IMR-90 (cell line): ENCODE measurements at regions not wholly inside any gene's neighbourhood (a gene's known extent, or its start where the extent isn't known, plus 50 kb on each side); places are given as distances from the start of the nearest gene placed in this dataset.
A peak's percentile ranks its signal among the peaks of the same experiment; 100 is the strongest.

Experiments
- ATAC-seq: fragments of 200-7000 bp; cut with Tn5 transposase; 2 replicates; pipeline ENCODE4 v1.9.1; 2020; ENCODE audit warnings: low read depth, mild to moderate bottlenecking, moderate library complexity
- BruUV-seq: library from RNA; stranded (reverse); fragments of 400-500 nt; replicated peaks from 2 replicates; lab custom pipeline; 2021; lab: Mats Ljungman, UMichigan
- CTCF ChIA-PET: fragments of 300-600 bp; formaldehyde crosslinking; extraction: SDS; loops from one replicate; lab custom pipeline; 2021; ENCODE audit warnings: antibody characterized with exemption; lab: Yijun Ruan, JAX
- POLR2A ChIA-PET: fragments of 300-600 bp; sonication (Branson Sonifier 250); formaldehyde crosslinking; loops from one replicate; lab custom pipeline; 2022; ENCODE audit warnings: antibody characterized with exemption; ENCODE audit not compliant: unreplicated experiment; lab: Charles Lee
- DNase-seq: peaks from one replicate; pipeline ENCODE4 v3.0.0; 2013
- H2AFZ ChIP-seq: replicated peaks from 2 replicates; pipeline ENCODE3; 2013; ENCODE audit warnings: low read length, mild to moderate bottlenecking; ENCODE audit not compliant: poor library complexity
- H2AK5ac ChIP-seq: 2 replicates; pipeline ENCODE4 v1.6.1; 2013; ENCODE audit warnings: low read depth, low read length, inconsistent platforms
- H2AK9ac ChIP-seq: replicated peaks from 2 replicates; pipeline ENCODE3; 2013; ENCODE audit warnings: mild to moderate bottlenecking, low read depth, low read length, moderate library complexity; ENCODE audit not compliant: poor library complexity
- H2BK120ac ChIP-seq: 2 replicates; pipeline ENCODE4 v1.6.1; 2013; ENCODE audit warnings: low read depth, low read length, inconsistent platforms
- H2BK15ac ChIP-seq: 3 replicates; pipeline ENCODE4 v1.6.1; 2013; ENCODE audit warnings: low read depth, low read length, inconsistent platforms
- H2BK20ac ChIP-seq: 2 replicates; pipeline ENCODE4 v1.6.1; 2013; ENCODE audit warnings: low read depth, mild to moderate bottlenecking, inconsistent platforms, low read length, moderate library complexity
- H2BK5ac ChIP-seq: 2 replicates; pipeline ENCODE4 v1.6.1; 2013; ENCODE audit warnings: mild to moderate bottlenecking, low read depth, low read length, inconsistent platforms; ENCODE audit not compliant: poor library complexity, severe bottlenecking
- H3K14ac ChIP-seq: replicated peaks from 2 replicates; pipeline ENCODE4 v1.6.1; 2013; ENCODE audit warnings: low read depth, low read length, inconsistent platforms
- H3K18ac ChIP-seq: 2 replicates; pipeline ENCODE4 v1.6.1; 2013; ENCODE audit warnings: low read depth, low read length, control low read depth
- H3K23ac ChIP-seq: 2 replicates; pipeline ENCODE4 v1.6.1; 2013; ENCODE audit warnings: low read depth, low read length, inconsistent platforms
- H3K27ac ChIP-seq: 2 replicates; pipeline ENCODE4 v1.5.1; 2013; ENCODE audit warnings: mild to moderate bottlenecking, control low read depth, low read length; ENCODE audit not compliant: insufficient read depth
- H3K27me3 ChIP-seq: 2 replicates; pipeline ENCODE4 v1.6.1; 2013; ENCODE audit warnings: low read length; ENCODE audit not compliant: control insufficient read depth, insufficient read depth
- H3K36me3 ChIP-seq: 2 replicates; pipeline ENCODE4 v1.6.1; 2013; ENCODE audit warnings: low read length, mixed read lengths; ENCODE audit not compliant: control insufficient read depth, insufficient read depth
- H3K4ac ChIP-seq: 2 replicates; pipeline ENCODE4 v1.6.1; 2013; ENCODE audit warnings: low read depth, low read length, inconsistent platforms
- H3K4me1 ChIP-seq: 2 replicates; pipeline ENCODE4 v1.6.1; 2013; ENCODE audit warnings: low read length, mixed read lengths; ENCODE audit not compliant: control insufficient read depth, insufficient read depth
- H3K4me2 ChIP-seq: 2 replicates; pipeline ENCODE4 v1.6.1; 2013; ENCODE audit warnings: low read depth, mild to moderate bottlenecking, control low read depth, low read length, moderate library complexity
- H3K4me3 ChIP-seq: 2 replicates; pipeline ENCODE4 v1.5.1; 2013; ENCODE audit warnings: low read depth, mild to moderate bottlenecking, control low read depth, low read length, moderate library complexity; ENCODE audit not compliant: insufficient read depth
- H3K56ac ChIP-seq: 2 replicates; pipeline ENCODE4 v1.6.1; 2013; ENCODE audit warnings: low read length, inconsistent platforms; ENCODE audit not compliant: insufficient read depth; ENCODE audit errors: extremely low read depth
- H3K79me1 ChIP-seq, 2 experiments: 2 replicates each; pipeline ENCODE4 v1.6.1; 2013; ENCODE audit warnings: low read length in 2 of 2, inconsistent platforms in 1 of 2, low read depth in 1 of 2
- H3K9ac ChIP-seq: 2 replicates; pipeline ENCODE4 v1.6.1; 2013; ENCODE audit warnings: low read depth, low read length, control low read depth
- H3K9me1 ChIP-seq: 2 replicates; pipeline ENCODE4 v1.6.1; 2013; ENCODE audit warnings: low read length, inconsistent platforms; ENCODE audit not compliant: insufficient read depth
- H3K9me3 ChIP-seq: 2 replicates; pipeline ENCODE4 v1.6.1; 2013; ENCODE audit warnings: low read length; ENCODE audit not compliant: control insufficient read depth, insufficient read depth
- H4K20me1 ChIP-seq: 2 replicates; pipeline ENCODE4 v1.6.1; 2013; ENCODE audit warnings: low read length, inconsistent platforms; ENCODE audit not compliant: insufficient read depth
- H4K5ac ChIP-seq: 2 replicates; pipeline ENCODE4 v1.6.1; 2013; ENCODE audit warnings: mild to moderate bottlenecking, low read depth, low read length, control low read depth
- H4K8ac ChIP-seq, 2 experiments: 2 replicates each; pipeline ENCODE4 v1.6.1; 2013; ENCODE audit warnings: low read depth in 2 of 2, low read length in 2 of 2, control low read depth in 1 of 2, inconsistent platforms in 1 of 2
- H4K91ac ChIP-seq: 2 replicates; pipeline ENCODE4 v1.6.1; 2013; ENCODE audit warnings: low read depth, low read length, inconsistent platforms; ENCODE audit not compliant: insufficient read depth
- BHLHE40 ChIP-seq: fragments of 150-350 bp; IDR thresholded peaks from 2 replicates; pipeline ENCODE4 v1.6.1; 2016; ENCODE audit warnings: mild to moderate bottlenecking, low read depth, low read length
- MAFK ChIP-seq: IDR thresholded peaks from 2 replicates; pipeline ENCODE4 v1.6.1; 2012; ENCODE audit warnings: low read depth, low read length, improper control_type of control experiment
- NFE2L2 ChIP-seq: fragments of 150-350 bp; IDR thresholded peaks from 2 replicates; pipeline ENCODE4 v1.6.1; 2016; ENCODE audit warnings: low read depth, mild to moderate bottlenecking, low read length
- POLR2A ChIP-seq: IDR thresholded peaks from 2 replicates; pipeline ENCODE4 v1.6.1; 2012; ENCODE audit warnings: mild to moderate bottlenecking, low read depth, low read length
- RFX5 ChIP-seq: IDR thresholded peaks from 2 replicates; pipeline ENCODE4 v1.8.0; 2012; ENCODE audit warnings: low read depth, mild to moderate bottlenecking, low read length, moderate library complexity
- SMC3 ChIP-seq: fragments of 150-350 bp; IDR thresholded peaks from 2 replicates; pipeline ENCODE4 v1.6.1; 2016; ENCODE audit warnings: low read depth, mild to moderate bottlenecking, antibody characterized with exemption, low read length, moderate library complexity
- WGBS, 2 experiments: methylation state at CpG; one replicate each; pipeline versions ENCODE4 v1.1.5 to v1.1.7; 2013; ENCODE audit warnings: missing lambda C conversion rate in 2 of 2; ENCODE audit not compliant: insufficient read length in 1 of 2; ENCODE audit errors: extremely low coverage in 2 of 2; 5-methylcytosine and 5-hydroxymethylcytosine counted together
- dilution Hi-C: fragments of 300-500 bp; cut with HindIII; formaldehyde crosslinking; loops from one replicate; pipeline ENCODE4 v1.14.3; 2018; ENCODE audit warnings: low sequenced_read_pairs; ENCODE audit not compliant: unreplicated experiment
- in situ Hi-C: fragments of 300-500 bp; cut with MboI; formaldehyde crosslinking; loops from 3 replicates; pipeline ENCODE4 v1.14.3; 2019; ENCODE audit warnings: low sequenced_read_pairs, inconsistent platforms, mixed read lengths
- intact Hi-C: fragments of 100-400 bp; cut with micrococcal nuclease; formaldehyde crosslinking; loops from 2 replicates; pipeline ENCODE4 v1.10.0; 2022
- TF ChIP-seq, protein P1 (sequence below): fragments of 150-350 bp; IDR thresholded peaks from 2 replicates; pipeline ENCODE4 v1.6.1; 2017; ENCODE audit warnings: mild to moderate bottlenecking, antibody characterized with exemption, low read length, low read depth
- TF ChIP-seq, protein P2 (sequence below): fragments of 150-350 bp; IDR thresholded peaks from 2 replicates; pipeline ENCODE4 v1.6.1; 2016; ENCODE audit warnings: low read depth, mild to moderate bottlenecking, low read length, moderate library complexity, borderline replicate concordance

DNA sequence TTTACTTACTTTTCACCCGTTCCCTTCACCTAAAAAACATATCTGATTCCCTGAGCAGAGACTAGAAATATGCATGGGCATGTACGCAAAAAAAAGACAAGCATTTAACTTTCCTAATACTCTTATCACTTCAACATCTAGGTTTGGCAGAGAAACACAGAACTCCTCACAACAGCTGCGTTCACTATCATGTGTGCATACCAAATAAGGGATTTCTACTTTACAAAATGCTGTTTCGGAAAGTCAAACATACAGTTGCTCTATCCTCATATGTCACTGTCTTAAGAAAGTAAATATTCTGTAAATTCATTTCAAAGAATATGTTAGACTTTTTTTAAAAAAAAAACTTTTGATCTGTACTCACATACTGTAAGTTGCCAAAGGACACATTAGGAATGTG lies 65.1 kb upstream of the CBLB start:
- Histone ChIP-seq H3K36me3 (no peaks in the 10 kb centered on the region), H3K4me2 (no peak overlapping the region), H3K56ac (no peak overlapping the region), H3K27me3 (no peaks in the 10 kb centered on the region), H3K27ac (no peak overlapping the region), H2BK20ac (no peak overlapping the region), H3K79me1 (no peaks in the 10 kb centered on the region), H2BK15ac (no peak overlapping the region), H3K14ac (no peak overlapping the region), H2BK120ac (no peak overlapping the region), H2BK5ac (no peak overlapping the region), H3K18ac (no peak overlapping the region), H3K9me3 (no peaks in the 10 kb centered on the region), H2AK9ac (no peak overlapping the region), H3K4me1 (no peaks in the 10 kb centered on the region), H4K5ac (no peak overlapping the region), H3K23ac (no peak overlapping the region), H4K91ac (no peak overlapping the region), H2AFZ (no peak overlapping the region), H2AK5ac (no peak overlapping the region), H3K9ac (no peak overlapping the region), H4K20me1 (no peaks in the 10 kb centered on the region), H3K4me3 (no peak overlapping the region), H3K4ac (no peak overlapping the region), H3K9me1 (no peaks in the 10 kb centered on the region), H4K8ac (no peak overlapping the region)
- in situ Hi-C loops: no loop called here
- intact Hi-C loops: loop anchor here (10.0 kb wide), 2 partner anchors 59 to 249 kb away; no protein-coding TSS in a partner anchor
- peak; percentile 49 for ATAC-seq
- WGBS, 2 experiments: no CpG with 5 or more reads among the region's 4 CpGs
- dilution Hi-C loops: no loop called here
- no peak for TF ChIP-seq SMC3
- no peak for TF ChIP-seq POLR2A
- no peak for TF ChIP-seq RFX5
- TF ChIP-seq, protein P1, sequence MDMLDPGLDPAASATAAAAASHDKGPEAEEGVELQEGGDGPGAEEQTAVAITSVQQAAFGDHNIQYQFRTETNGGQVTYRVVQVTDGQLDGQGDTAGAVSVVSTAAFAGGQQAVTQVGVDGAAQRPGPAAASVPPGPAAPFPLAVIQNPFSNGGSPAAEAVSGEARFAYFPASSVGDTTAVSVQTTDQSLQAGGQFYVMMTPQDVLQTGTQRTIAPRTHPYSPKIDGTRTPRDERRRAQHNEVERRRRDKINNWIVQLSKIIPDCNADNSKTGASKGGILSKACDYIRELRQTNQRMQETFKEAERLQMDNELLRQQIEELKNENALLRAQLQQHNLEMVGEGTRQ: no peak
- TF ChIP-seq NFE2L2: no peak
- TF ChIP-seq BHLHE40: no peak
- TF ChIP-seq, protein P2, sequence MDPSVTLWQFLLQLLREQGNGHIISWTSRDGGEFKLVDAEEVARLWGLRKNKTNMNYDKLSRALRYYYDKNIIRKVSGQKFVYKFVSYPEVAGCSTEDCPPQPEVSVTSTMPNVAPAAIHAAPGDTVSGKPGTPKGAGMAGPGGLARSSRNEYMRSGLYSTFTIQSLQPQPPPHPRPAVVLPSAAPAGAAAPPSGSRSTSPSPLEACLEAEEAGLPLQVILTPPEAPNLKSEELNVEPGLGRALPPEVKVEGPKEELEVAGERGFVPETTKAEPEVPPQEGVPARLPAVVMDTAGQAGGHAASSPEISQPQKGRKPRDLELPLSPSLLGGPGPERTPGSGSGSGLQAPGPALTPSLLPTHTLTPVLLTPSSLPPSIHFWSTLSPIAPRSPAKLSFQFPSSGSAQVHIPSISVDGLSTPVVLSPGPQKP: no peak
- TF ChIP-seq MAFK: no peak
- ChIA-PET CTCF (no interaction called here), POLR2A (interaction anchor here (0.7 kb wide), 1 partner anchor 237 kb away, joined by 5 read pairs; no protein-coding TSS in a partner anchor)
- peak; percentile 67 for DNase-seq
- BruUV-seq: no TSS peak
